Peyer's patch (tissue), 4 donors: ENCODE measurements at regions not wholly inside any gene's neighbourhood (a gene's known extent, or its start where the extent isn't known, plus 50 kb on each side); places are given as distances from the start of the nearest gene placed in this dataset.

Experiments used
- DNase-seq, 3 donors: peaks; one replicate each; pipeline ENCODE4 v3.0.0-alpha.2; 2017 to 2019
- H3K27ac ChIP-seq, 4 donors: fragments of 200-600 bp; sonication (generic); one replicate each; pipeline ENCODE4 v1.5.1; 2016 to 2019
- H3K27me3 ChIP-seq, 2 donors: fragments of 200-600 bp; sonication (generic); one replicate each; pipeline ENCODE4 v1.5.1; 2019
- H3K36me3 ChIP-seq, 3 donors: fragments of 200-600 bp; sonication (generic); one replicate each; pipeline ENCODE4 v1.5.1; 2016 to 2019
- H3K4me1 ChIP-seq, 4 donors: fragments of 200-600 bp; sonication (generic); one replicate each; pipeline ENCODE4 v1.5.1; 2016 to 2019
- H3K4me3 ChIP-seq, 4 donors: fragments of 200-600 bp; sonication (generic); 1 replicate in 3 of 4; 2 replicates in 1 of 4; pipeline ENCODE4 v1.5.1; 2016 to 2019; ENCODE audit warnings: mild to moderate bottlenecking in 1 of 4
- H3K9me3 ChIP-seq, 4 donors: fragments of 200-600 bp; sonication (generic); one replicate each; pipeline ENCODE4 v1.5.1; 2016 to 2019; ENCODE audit warnings: mild to moderate bottlenecking in 1 of 4
- CTCF ChIP-seq, 6 experiments: fragments of 450-650 bp in 4 of 6; fragments of 200-600 bp in 2 of 6; sonication (generic) in 1 of 6; IDR thresholded peaks; one replicate each; pipeline ENCODE4 v1.5.1; 2017 to 2019; ENCODE audit warnings: antibody characterized with exemption in 6 of 6, mild to moderate bottlenecking in 3 of 6, moderate library complexity in 1 of 6
- POLR2A ChIP-seq, 2 donors: fragments of 450-650 bp; IDR thresholded peaks; one replicate each; pipeline ENCODE4 v1.5.1; 2017; ENCODE audit warnings: antibody characterized with exemption in 2 of 2, mild to moderate bottlenecking in 2 of 2, moderate library complexity in 2 of 2

- no peak for DNase-seq
- no peaks in the 10 kb centered on the region for H3K4me1 ChIP-seq
- no peak overlapping the region for H3K4me3 ChIP-seq
- H3K36me3 ChIP-seq, result no peaks in the 10 kb centered on the region
- TF ChIP-seq POLR2A (IDR thresholded peaks at IDR 0.05) (no peak), CTCF (IDR thresholded peaks at IDR 0.05) (no peak)
- no peaks in the 10 kb centered on the region for H3K9me3 ChIP-seq
- H3K27me3 ChIP-seq, result no peaks in the 10 kb centered on the region
- H3K27ac ChIP-seq, result no peak overlapping the region
Observed at GRCh38 chrX:28085653-28086052, 104.4 kb upstream of the DCAF8L1 start.

- no peaks in the 10 kb centered on the region for H3K36me3 ChIP-seq
- H3K9me3 ChIP-seq, result no peaks in the 10 kb centered on the region
- peak in 1 of 3 donors; percentile 44 for DNase-seq
- H3K4me3 ChIP-seq, result no peak overlapping the region
- no peak overlapping the region for H3K27ac ChIP-seq
- TF ChIP-seq POLR2A (IDR thresholded peaks at IDR 0.05) (no peak), CTCF (IDR thresholded peaks at IDR 0.05) (no peak)
- no peaks in the 10 kb centered on the region for H3K27me3 ChIP-seq
- H3K4me1 ChIP-seq, result no peaks in the 10 kb centered on the region
Observed at GRCh38 chrX:28058901-28059300, 77.7 kb upstream of the DCAF8L1 start.

GRCh38 chrX:28042826-28043564, 61.7 kb upstream of the DCAF8L1 start:
- TF ChIP-seq CTCF (IDR thresholded peaks at IDR 0.05), result no peak
- no peak for TF ChIP-seq POLR2A (IDR thresholded peaks at IDR 0.05)
- no peak for DNase-seq
- no peaks in the 10 kb centered on the region for H3K36me3 ChIP-seq
- H3K4me1 ChIP-seq, result no peaks in the 10 kb centered on the region
- no peak overlapping the region for H3K4me3 ChIP-seq
- no peaks in the 10 kb centered on the region for H3K9me3 ChIP-seq
- H3K27me3 ChIP-seq, result no peaks in the 10 kb centered on the region
- H3K27ac ChIP-seq, result no peak overlapping the region

GRCh38 chrX:28042260-28042659, 61.0 kb upstream of the DCAF8L1 start:
- H3K9me3 ChIP-seq, result no peaks in the 10 kb centered on the region
- no peak for TF ChIP-seq POLR2A (IDR thresholded peaks at IDR 0.05)
- no peak for TF ChIP-seq CTCF (IDR thresholded peaks at IDR 0.05)
- no peaks in the 10 kb centered on the region for H3K4me1 ChIP-seq

GRCh38 chrX:28039258-28039657, 58.0 kb upstream of the DCAF8L1 start:
- H3K27ac ChIP-seq, result no peak overlapping the region
- H3K4me3 ChIP-seq, result no peak overlapping the region
- no peaks in the 10 kb centered on the region for H3K36me3 ChIP-seq
- TF ChIP-seq POLR2A (IDR thresholded peaks at IDR 0.05) (no peak), CTCF (IDR thresholded peaks at IDR 0.05) (no peak)
- no peaks in the 10 kb centered on the region for H3K9me3 ChIP-seq
- no peaks in the 10 kb centered on the region for H3K4me1 ChIP-seq
- no peaks in the 10 kb centered on the region for H3K27me3 ChIP-seq
- no peak for DNase-seq

More at GRCh38 chrX:28042260-28042659, 61.0 kb upstream of the DCAF8L1 start:
- Histone ChIP-seq H3K4me3 (no peak overlapping the region), H3K36me3 (no peaks in the 10 kb centered on the region), H3K27ac (no peak overlapping the region), H3K27me3 (no peaks in the 10 kb centered on the region)
- DNase-seq, result no peak
